ENCODE measurements at regions not wholly inside any gene's neighbourhood (a gene's known extent, or its start where the extent isn't known, plus 50 kb on each side); places are given as distances from the start of the nearest gene placed in this dataset.

GRCh38 chrX:107561468-107562215 lies 66.7 kb upstream of the PRPS1 start:
- no peak for DNase-seq

- no peak for DNase-seq
These were observed 65.8 kb upstream of the PRPS1 start for GRCh38 chrX:107562482-107562881.

GRCh38 chrX:107563824-107564223 lies 64.5 kb upstream of the PRPS1 start:
- no peak for DNase-seq

- no peak for DNase-seq
These were observed 63.3 kb upstream of the PRPS1 start for GRCh38 chrX:107565015-107565414.

DNA sequence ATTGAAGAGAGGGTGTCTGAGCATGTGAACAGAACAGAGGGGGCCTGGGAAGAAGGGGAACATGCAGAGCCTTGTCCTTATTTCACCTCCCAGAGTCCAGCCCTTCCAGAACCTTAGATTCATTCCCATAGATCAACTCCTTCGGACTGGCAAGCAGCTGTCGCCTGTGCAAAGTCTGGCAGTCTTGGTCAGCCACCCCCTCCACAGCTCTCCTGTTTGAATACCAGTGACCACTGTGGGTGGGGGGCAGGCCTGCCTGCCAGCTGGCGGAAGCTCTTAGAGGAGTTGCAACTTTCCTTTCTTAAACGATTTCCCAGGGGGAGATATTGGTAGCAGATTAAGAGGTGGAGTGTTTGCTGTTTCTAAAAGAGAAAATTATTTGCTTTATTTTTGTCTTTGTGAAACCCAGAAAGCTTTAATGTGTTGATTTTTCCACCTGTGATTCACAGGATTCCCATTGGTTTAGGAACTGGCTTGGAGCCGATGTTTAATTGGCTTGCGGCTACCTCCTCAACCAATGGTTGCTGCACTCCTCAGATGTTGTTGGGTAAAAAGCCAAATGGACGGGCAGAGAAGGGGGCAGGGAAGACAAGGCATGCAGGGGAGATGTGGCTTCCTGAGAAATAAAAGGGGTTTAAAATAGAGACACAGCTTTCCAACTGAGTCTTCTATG lies 62.2 kb upstream of the PRPS1 start:
- DNase-seq: no peak

GRCh38 chrX:107566604-107567262 lies 61.6 kb upstream of the PRPS1 start:
- DNase-seq: no peak

DNA sequence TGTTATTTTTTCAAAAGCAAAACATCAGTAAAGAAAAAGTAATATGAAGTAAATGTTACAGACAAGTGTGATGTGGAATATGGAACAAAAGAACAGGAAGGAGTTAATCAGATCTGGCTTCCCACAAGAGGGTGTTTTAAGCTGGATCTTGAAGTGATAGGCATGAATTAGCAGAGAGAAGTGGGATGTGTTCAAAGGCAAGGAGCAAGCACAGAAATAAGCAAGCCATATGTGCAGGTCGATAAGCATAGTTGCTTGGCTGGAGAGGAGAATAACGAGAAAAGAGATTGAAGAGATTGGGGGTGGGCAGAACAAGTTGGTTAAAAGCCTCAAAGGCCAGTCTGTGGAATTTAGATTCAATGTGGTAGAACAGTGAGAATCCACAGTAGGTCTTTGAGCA lies 60.9 kb upstream of the PRPS1 start:
- no peak for DNase-seq

- no peak for DNase-seq
These were observed 56.9 kb upstream of the PRPS1 start for GRCh38 chrX:107571296-107571998.

DNA sequence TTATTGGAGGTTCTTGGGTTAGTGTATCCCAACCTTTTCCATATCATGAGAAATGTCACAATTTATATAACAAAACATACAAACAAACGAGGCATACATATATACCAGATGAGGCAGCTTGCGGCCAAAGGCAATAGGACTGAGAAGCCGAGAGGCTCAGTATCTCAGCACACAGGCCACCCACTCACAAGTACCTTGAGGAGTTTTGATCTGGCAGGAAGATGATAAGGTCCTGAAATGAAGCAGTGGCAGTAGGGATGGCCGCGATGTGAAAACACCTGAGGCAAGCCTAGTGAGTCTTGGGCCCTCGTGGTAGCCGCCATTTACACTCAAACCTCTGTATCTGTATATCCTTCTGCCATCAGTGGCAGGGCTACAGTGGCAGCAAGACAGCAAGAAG lies 55.3 kb upstream of the PRPS1 start:
- DNase-seq: no peak

DNA sequence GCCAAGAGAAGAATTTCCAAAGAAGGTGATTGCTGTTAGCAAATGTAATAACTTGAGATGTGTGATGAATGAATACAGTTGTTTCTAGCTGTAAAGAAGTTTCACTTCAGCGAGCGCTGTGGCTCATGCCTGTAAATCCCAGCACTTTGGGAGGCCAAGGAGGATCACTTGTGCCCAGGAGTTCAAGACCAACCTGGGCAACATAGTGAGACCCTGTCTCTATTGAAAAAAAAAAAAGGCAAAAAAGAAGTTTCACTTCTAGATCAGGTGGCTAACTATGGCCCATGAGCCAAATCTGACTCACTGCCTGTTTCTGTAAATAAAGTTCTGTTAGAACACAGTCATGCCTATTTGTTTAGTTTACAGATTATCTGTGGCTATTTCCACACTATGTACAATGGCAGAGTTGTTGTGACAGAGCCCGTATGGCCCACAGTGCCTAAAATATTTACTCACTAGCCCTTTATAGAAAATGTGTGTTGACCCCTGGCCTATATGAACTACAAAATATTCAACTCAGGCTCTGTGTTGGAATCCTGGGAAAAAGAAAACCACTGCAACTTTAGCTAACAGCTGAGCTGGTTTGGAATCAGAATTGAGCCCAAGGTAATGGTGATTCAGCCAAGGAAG lies 54.1 kb upstream of the PRPS1 start:
- DNase-seq: no peak

- no peak for DNase-seq
These were observed 53.6 kb upstream of the PRPS1 start for GRCh38 chrX:107574711-107575110.

DNA sequence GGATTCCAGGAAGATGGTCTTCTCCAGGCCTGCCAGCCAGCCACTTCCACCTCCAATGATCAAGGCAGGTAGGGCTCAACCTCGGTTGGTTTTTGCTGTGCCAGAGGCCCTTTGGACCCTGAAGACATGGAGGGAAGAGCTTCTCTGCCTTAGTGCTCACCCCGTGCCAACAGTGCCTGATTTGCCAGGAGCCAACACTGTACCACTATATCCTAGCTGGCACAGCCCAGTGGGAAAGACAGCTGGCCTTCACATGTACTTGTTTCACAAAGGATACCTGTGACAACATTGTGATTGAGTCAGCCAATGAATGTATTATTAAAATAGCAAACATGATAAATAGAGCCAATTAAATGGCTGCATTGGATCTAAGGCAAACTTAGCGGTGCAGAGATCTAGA lies 51.9 kb upstream of the PRPS1 start:
- DNase-seq: no peak

DNA sequence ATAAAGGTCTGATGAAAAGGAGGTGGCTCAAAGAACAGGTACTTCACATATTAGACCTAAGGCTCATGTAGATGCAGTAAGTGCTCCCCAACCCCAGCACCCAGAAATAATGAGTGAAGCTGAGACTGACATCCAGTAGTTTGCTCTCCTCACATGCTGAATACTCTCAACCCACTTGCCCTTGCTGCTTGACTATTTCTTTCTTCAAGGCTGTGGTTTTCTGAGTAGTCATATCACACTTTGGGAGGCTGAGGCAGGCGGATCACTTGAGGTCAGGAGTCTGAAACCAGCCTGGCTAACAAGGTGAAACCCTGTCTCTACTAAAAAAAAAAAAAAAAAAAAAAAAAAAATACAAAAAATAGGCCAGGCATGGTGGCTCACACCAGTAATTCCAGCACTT lies 51.5 kb upstream of the PRPS1 start:
- no peak for DNase-seq

DNA sequence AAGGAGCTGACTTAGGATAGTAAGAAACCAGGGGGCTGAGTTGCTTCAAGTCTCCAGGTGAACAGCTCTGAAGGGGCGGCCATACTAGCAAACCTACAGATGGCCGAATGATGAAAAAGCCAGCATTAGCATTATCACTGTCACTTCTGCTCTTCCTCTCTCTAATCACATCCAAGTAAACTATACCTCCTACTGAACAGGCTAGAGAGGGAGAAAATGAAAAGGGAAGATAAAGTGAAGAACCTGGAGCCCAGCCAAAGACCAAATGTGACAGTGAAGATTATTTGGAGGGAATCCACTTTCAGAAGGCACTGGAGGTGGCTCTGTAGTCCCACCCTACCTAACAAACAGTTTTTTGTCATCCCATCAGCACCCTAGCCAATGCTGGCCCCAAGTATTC lies 50.4 kb upstream of the PRPS1 start:
- no peak for DNase-seq

Data from effector CD8-positive, alpha-beta T cell (primary cell).